ENCODE measurements at regions not wholly inside any gene's neighbourhood (a gene's known extent, or its start where the extent isn't known, plus 50 kb on each side); places are given as distances from the start of the nearest gene placed in this dataset.
"Not testable (repeated sequence)": the region's sequence is repeated elsewhere in the genome, so short reads cannot be mapped to it uniquely, and the experiment has no call there.

- Histone ChIP-seq H3K27ac (ENCODE audit: low read length) (no peak overlapping the region), H4K20me1 (ENCODE audit: insufficient read depth, low read length) (no peaks in the 10 kb centered on the region), H3K4me2 (ENCODE audit: low read length) (no peak overlapping the region), H3K9me3 (ENCODE audit: insufficient read depth, low read length) (no peaks in the 10 kb centered on the region), H2AFZ (ENCODE audit: low read depth, low read length) (no peak overlapping the region), H3K9ac (ENCODE audit: low read length) (no peak overlapping the region), H3K4me1 (ENCODE audit: low read length) (no peaks in the 10 kb centered on the region), H3K27me3 (ENCODE audit: low read depth, low read length) (no peaks in the 10 kb centered on the region), H3K36me3 (replicated peaks; ENCODE audit: low read depth, low read length) (no peaks in the 10 kb centered on the region), H3K79me2 (ENCODE audit: low read length) (no peaks in the 10 kb centered on the region), H3K4me3 (ENCODE audit: low read length) (no peak overlapping the region)
- no peak for TF ChIP-seq CTCF (IDR thresholded peaks at IDR 0.05; ENCODE audit: low read depth, low read length)
- TF ChIP-seq EZH2phosphoT487 (IDR thresholded peaks at IDR 0.05; ENCODE audit: low read depth): no peak
Measured at GRCh38 chr11:95611827-95612226, 177.8 kb downstream of the FAM76B start.

- H3K27ac ChIP-seq (ENCODE audit: low read length); H3K27me3 ChIP-seq (ENCODE audit: low read depth, low read length); H3K79me2 ChIP-seq (ENCODE audit: low read length); H3K4me2 ChIP-seq (ENCODE audit: low read length); H2AFZ ChIP-seq (ENCODE audit: low read depth, low read length); H3K36me3 ChIP-seq (replicated peaks; ENCODE audit: low read depth, low read length); H3K4me1 ChIP-seq (ENCODE audit: low read length); H3K4me3 ChIP-seq (ENCODE audit: low read length); H4K20me1 ChIP-seq (ENCODE audit: insufficient read depth, low read length); H3K9me3 ChIP-seq (ENCODE audit: insufficient read depth, low read length); H3K9ac ChIP-seq (ENCODE audit: low read length): not testable (repeated sequence)
Measured at GRCh38 chr11:95610185-95610584, 179.4 kb downstream of the FAM76B start.

- Histone ChIP-seq H3K4me3 (ENCODE audit: low read length) (no peak overlapping the region), H3K36me3 (replicated peaks; ENCODE audit: low read depth, low read length) (no peaks in the 10 kb centered on the region), H4K20me1 (ENCODE audit: insufficient read depth, low read length) (no peaks in the 10 kb centered on the region), H3K79me2 (ENCODE audit: low read length) (no peaks in the 10 kb centered on the region), H3K4me2 (ENCODE audit: low read length) (no peak overlapping the region), H3K9ac (ENCODE audit: low read length) (no peak overlapping the region), H3K4me1 (ENCODE audit: low read length) (peaks cover 16% of the 10 kb centered on the region), H3K27ac (ENCODE audit: low read length) (no peak overlapping the region), H2AFZ (ENCODE audit: low read depth, low read length) (no peak overlapping the region), H3K9me3 (ENCODE audit: insufficient read depth, low read length) (no peaks in the 10 kb centered on the region), H3K27me3 (ENCODE audit: low read depth, low read length) (no peaks in the 10 kb centered on the region)
- no peak for TF ChIP-seq EZH2phosphoT487 (IDR thresholded peaks at IDR 0.05; ENCODE audit: low read depth)
- no peak for TF ChIP-seq CTCF (IDR thresholded peaks at IDR 0.05; ENCODE audit: low read depth, low read length)
Measured at GRCh38 chr11:95608093-95608492, 181.5 kb downstream of the FAM76B start.

- Histone ChIP-seq H3K9ac (ENCODE audit: low read length) (no peak overlapping the region), H2AFZ (ENCODE audit: low read depth, low read length) (no peak overlapping the region), H3K27ac (ENCODE audit: low read length) (no peak overlapping the region), H3K4me2 (ENCODE audit: low read length) (no peak overlapping the region), H3K4me3 (ENCODE audit: low read length) (no peak overlapping the region), H3K27me3 (ENCODE audit: low read depth, low read length) (no peaks in the 10 kb centered on the region), H3K4me1 (ENCODE audit: low read length) (peaks cover 16% of the 10 kb centered on the region), H3K36me3 (replicated peaks; ENCODE audit: low read depth, low read length) (no peaks in the 10 kb centered on the region), H3K79me2 (ENCODE audit: low read length) (no peaks in the 10 kb centered on the region), H3K9me3 (ENCODE audit: insufficient read depth, low read length) (no peaks in the 10 kb centered on the region), H4K20me1 (ENCODE audit: insufficient read depth, low read length) (no peaks in the 10 kb centered on the region)
- TF ChIP-seq CTCF (IDR thresholded peaks at IDR 0.05; ENCODE audit: low read depth, low read length) (no peak), EZH2phosphoT487 (IDR thresholded peaks at IDR 0.05; ENCODE audit: low read depth) (no peak)
Measured at GRCh38 chr11:95606824-95607223, 182.8 kb downstream of the FAM76B start.

All from OCI-LY3 (cell line).